PC-3 (cell line): ENCODE measurements at regions not wholly inside any gene's neighbourhood (a gene's known extent, or its start where the extent isn't known, plus 50 kb on each side); places are given as distances from the start of the nearest gene placed in this dataset.

Experiments used
- CTCF ChIP-seq: fragments of 300-600 bp; sonication (generic); conservative IDR thresholded peaks from 2 replicates; pipeline ENCODE4 v1.5.1; 2017; ENCODE audit warnings: antibody characterized with exemption, low read depth, mild to moderate bottlenecking, low read length
- EZH2 ChIP-seq: fragments of 300-600 bp; sonication (generic); IDR thresholded peaks from one replicate; pipeline ENCODE4 v1.6.1; 2017; ENCODE audit warnings: antibody characterized with exemption, mild to moderate bottlenecking, low read length; ENCODE audit not compliant: unreplicated experiment

- TF ChIP-seq CTCF (no peak), EZH2 (no peak)
These were observed 91.4 kb upstream of the MAN1A1 start for GRCh38 chr6:119440953-119441352.
